ENCODE measurements at regions not wholly inside any gene's neighbourhood (a gene's known extent, or its start where the extent isn't known, plus 50 kb on each side); places are given as distances from the start of the nearest gene placed in this dataset.
"Not testable (repeated sequence)": the region's sequence is repeated elsewhere in the genome, so short reads cannot be mapped to it uniquely, and the experiment has no call there.

- TF ChIP-seq EZH2 (IDR thresholded peaks at IDR 0.05; ENCODE audit: borderline replicate concordance, low read depth, low read length, severe bottlenecking) (no peak), CTCF (IDR thresholded peaks at IDR 0.05; ENCODE audit: borderline replicate concordance, extremely low read depth, low read length, poor library complexity, severe bottlenecking) (no peak)
- Histone ChIP-seq H3K4me3 (ENCODE audit: low read depth in 1 of 2, low read length in 2 of 2) (no peak overlapping the region), H3K36me3 (ENCODE audit: insufficient read depth, low read length) (no peaks in the 10 kb centered on the region), H3K4me1 (ENCODE audit: insufficient read depth, low read length) (no peaks in the 10 kb centered on the region), H2AFZ (ENCODE audit: low read depth, low read length) (no peak overlapping the region), H3K79me2 (ENCODE audit: insufficient read depth, low read length) (no peaks in the 10 kb centered on the region), H3K27ac (ENCODE audit: low read length) (no peak overlapping the region), H3K9me3 (ENCODE audit: insufficient read depth, low read length, severe bottlenecking) (peaks cover 5% of the 10 kb centered on the region), H3K27me3 (ENCODE audit: insufficient read depth, low read length, poor library complexity) (no peaks in the 10 kb centered on the region), H3K9ac (ENCODE audit: low read depth, low read length) (no peak overlapping the region), H3K4me2 (ENCODE audit: insufficient read depth, low read length) (no peak overlapping the region), H4K20me1 (ENCODE audit: insufficient read depth, low read length) (no peaks in the 10 kb centered on the region)
- DNase-seq (no peak), ATAC-seq (ENCODE audit: insufficient read depth, low read depth) (no peak)
These were observed 513.2 kb upstream of the PHF14 start for GRCh38 chr7:10460474-10460873.

- Histone ChIP-seq H3K9ac (ENCODE audit: low read depth, low read length) (no peak overlapping the region), H3K9me3 (ENCODE audit: insufficient read depth, low read length, severe bottlenecking) (no peaks in the 10 kb centered on the region), H3K4me2 (ENCODE audit: insufficient read depth, low read length) (no peak overlapping the region), H4K20me1 (ENCODE audit: insufficient read depth, low read length) (no peaks in the 10 kb centered on the region), H3K79me2 (ENCODE audit: insufficient read depth, low read length) (no peaks in the 10 kb centered on the region), H3K4me3 (ENCODE audit: low read depth in 1 of 2, low read length in 2 of 2) (no peak overlapping the region), H2AFZ (ENCODE audit: low read depth, low read length) (no peak overlapping the region), H3K27me3 (ENCODE audit: insufficient read depth, low read length, poor library complexity) (no peaks in the 10 kb centered on the region), H3K4me1 (ENCODE audit: insufficient read depth, low read length) (no peaks in the 10 kb centered on the region), H3K27ac (ENCODE audit: low read length) (no peak overlapping the region), H3K36me3 (ENCODE audit: insufficient read depth, low read length) (no peaks in the 10 kb centered on the region)
- ATAC-seq (ENCODE audit: insufficient read depth, low read depth) = no peak
- TF ChIP-seq EZH2 (IDR thresholded peaks at IDR 0.05; ENCODE audit: borderline replicate concordance, low read depth, low read length, severe bottlenecking) (no peak), CTCF (IDR thresholded peaks at IDR 0.05; ENCODE audit: borderline replicate concordance, extremely low read depth, low read length, poor library complexity, severe bottlenecking) (no peak)
- DNase-seq = no peak
These were observed 510.0 kb upstream of the PHF14 start for GRCh38 chr7:10463701-10464100.

GRCh38 chr7:10465536-10465935 is 508.1 kb upstream of the PHF14 start:
- H3K36me3 ChIP-seq (ENCODE audit: insufficient read depth, low read length); H3K79me2 ChIP-seq (ENCODE audit: insufficient read depth, low read length); H3K4me2 ChIP-seq (ENCODE audit: insufficient read depth, low read length); ATAC-seq (ENCODE audit: insufficient read depth, low read depth); H4K20me1 ChIP-seq (ENCODE audit: insufficient read depth, low read length); H3K9ac ChIP-seq (ENCODE audit: low read depth, low read length); H3K4me3 ChIP-seq (ENCODE audit: low read depth in 1 of 2, low read length in 2 of 2); DNase-seq; H3K27ac ChIP-seq (ENCODE audit: low read length); H3K4me1 ChIP-seq (ENCODE audit: insufficient read depth, low read length); H3K27me3 ChIP-seq (ENCODE audit: insufficient read depth, low read length, poor library complexity); H3K9me3 ChIP-seq (ENCODE audit: insufficient read depth, low read length, severe bottlenecking); H2AFZ ChIP-seq (ENCODE audit: low read depth, low read length): not testable (repeated sequence)

GRCh38 chr7:10468908-10469307 is 504.8 kb upstream of the PHF14 start:
- no peak for ATAC-seq (ENCODE audit: insufficient read depth, low read depth)
- H3K36me3 ChIP-seq (ENCODE audit: insufficient read depth, low read length) = no peaks in the 10 kb centered on the region

More at GRCh38 chr7:10468908-10469307, 504.8 kb upstream of the PHF14 start:
- Histone ChIP-seq H3K27ac (ENCODE audit: low read length) (no peak overlapping the region), H3K27me3 (ENCODE audit: insufficient read depth, low read length, poor library complexity) (no peaks in the 10 kb centered on the region), H3K79me2 (ENCODE audit: insufficient read depth, low read length) (no peaks in the 10 kb centered on the region), H3K9me3 (ENCODE audit: insufficient read depth, low read length, severe bottlenecking) (no peaks in the 10 kb centered on the region), H4K20me1 (ENCODE audit: insufficient read depth, low read length) (no peaks in the 10 kb centered on the region), H3K4me1 (ENCODE audit: insufficient read depth, low read length) (no peaks in the 10 kb centered on the region), H3K4me3 (ENCODE audit: low read depth in 1 of 2, low read length in 2 of 2) (no peak overlapping the region), H3K9ac (ENCODE audit: low read depth, low read length) (no peak overlapping the region), H3K4me2 (ENCODE audit: insufficient read depth, low read length) (no peak overlapping the region), H2AFZ (ENCODE audit: low read depth, low read length) (no peak overlapping the region)
- DNase-seq = no peak
- no peak for TF ChIP-seq EZH2 (IDR thresholded peaks at IDR 0.05; ENCODE audit: borderline replicate concordance, low read depth, low read length, severe bottlenecking)
- TF ChIP-seq CTCF (IDR thresholded peaks at IDR 0.05; ENCODE audit: borderline replicate concordance, extremely low read depth, low read length, poor library complexity, severe bottlenecking) = no peak
